ENCODE measurements at regions not wholly inside any gene's neighbourhood (a gene's known extent, or its start where the extent isn't known, plus 50 kb on each side); places are given as distances from the start of the nearest gene placed in this dataset.

- TF ChIP-seq CTCF (IDR thresholded peaks at IDR 0.05) = no peak
- TF ChIP-seq POLR2A (IDR thresholded peaks at IDR 0.05) = no peak
Measured at GRCh38 chr11:29135504-29135903, 881.3 kb downstream of the KCNA4 start.

Measured in thyroid gland (tissue), 4 donors.